ENCODE measurements at regions not wholly inside any gene's neighbourhood (a gene's known extent, or its start where the extent isn't known, plus 50 kb on each side); places are given as distances from the start of the nearest gene placed in this dataset.

- TF ChIP-seq POLR2A (IDR thresholded peaks at IDR 0.05) (no peak), POLR2AphosphoS5 (IDR thresholded peaks at IDR 0.05) (no peak), CTCF (IDR thresholded peaks at IDR 0.05) (no peak)
Measured at GRCh38 chr12:85527192-85527591, 247.2 kb downstream of the ALX1 start.

All from suprapubic skin (tissue), 4 donors.